ENCODE measurements at regions not wholly inside any gene's neighbourhood (a gene's known extent, or its start where the extent isn't known, plus 50 kb on each side); places are given as distances from the start of the nearest gene placed in this dataset.

DNA sequence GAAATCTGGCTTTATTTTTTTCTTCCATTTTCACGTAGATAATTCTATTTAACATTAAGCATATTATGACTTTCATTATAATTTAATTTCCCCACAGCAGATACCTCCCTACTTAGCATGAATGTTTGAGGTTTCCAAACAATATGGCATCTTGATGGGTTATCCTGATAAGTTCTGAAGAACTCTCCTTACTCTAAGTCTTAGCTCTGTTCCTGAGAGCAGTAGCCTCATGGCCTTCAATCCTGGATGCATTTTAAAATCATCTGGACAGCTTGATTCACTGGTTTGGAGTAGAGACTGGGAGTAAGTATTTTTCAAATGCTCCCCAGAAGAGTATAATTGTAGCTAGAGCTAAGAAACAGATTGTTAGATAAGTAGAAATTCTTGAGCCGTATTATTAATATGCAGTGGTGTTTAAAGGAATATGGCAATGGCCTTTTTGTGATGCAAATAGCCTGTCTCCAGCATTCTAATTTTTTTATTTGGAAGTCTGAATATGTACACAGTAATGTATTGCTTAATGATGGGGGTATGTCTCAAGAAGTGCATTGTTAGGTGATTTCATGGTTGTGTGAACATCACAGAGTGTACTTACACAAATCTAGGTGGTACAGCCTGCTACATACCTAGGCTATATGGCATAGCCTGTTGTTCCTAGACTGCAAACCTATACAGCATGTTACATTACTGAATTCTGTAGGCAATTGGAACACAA, 110.5 kb upstream of the EEF1E1 start:
- 93 to 94% methylated on average over 2 of the region's 2 CpGs for WGBS, 2 donors
- no peaks in the 10 kb centered on the region for H3K4me1 ChIP-seq (ENCODE audit: control insufficient read depth in 5 of 5, insufficient read depth in 5 of 5, low read length in 5 of 5)
- no peak for DNase-seq
- no peak for ATAC-seq (ENCODE audit: insufficient read depth, low FRiP score)
- H3K9me3 ChIP-seq (ENCODE audit: control insufficient read depth in 4 of 4, insufficient read depth in 3 of 4, low read length in 3 of 4): peaks cover 0 to 2% (median 0%) of the 10 kb centered on the region in 4 donors
- TF ChIP-seq, protein P1, sequence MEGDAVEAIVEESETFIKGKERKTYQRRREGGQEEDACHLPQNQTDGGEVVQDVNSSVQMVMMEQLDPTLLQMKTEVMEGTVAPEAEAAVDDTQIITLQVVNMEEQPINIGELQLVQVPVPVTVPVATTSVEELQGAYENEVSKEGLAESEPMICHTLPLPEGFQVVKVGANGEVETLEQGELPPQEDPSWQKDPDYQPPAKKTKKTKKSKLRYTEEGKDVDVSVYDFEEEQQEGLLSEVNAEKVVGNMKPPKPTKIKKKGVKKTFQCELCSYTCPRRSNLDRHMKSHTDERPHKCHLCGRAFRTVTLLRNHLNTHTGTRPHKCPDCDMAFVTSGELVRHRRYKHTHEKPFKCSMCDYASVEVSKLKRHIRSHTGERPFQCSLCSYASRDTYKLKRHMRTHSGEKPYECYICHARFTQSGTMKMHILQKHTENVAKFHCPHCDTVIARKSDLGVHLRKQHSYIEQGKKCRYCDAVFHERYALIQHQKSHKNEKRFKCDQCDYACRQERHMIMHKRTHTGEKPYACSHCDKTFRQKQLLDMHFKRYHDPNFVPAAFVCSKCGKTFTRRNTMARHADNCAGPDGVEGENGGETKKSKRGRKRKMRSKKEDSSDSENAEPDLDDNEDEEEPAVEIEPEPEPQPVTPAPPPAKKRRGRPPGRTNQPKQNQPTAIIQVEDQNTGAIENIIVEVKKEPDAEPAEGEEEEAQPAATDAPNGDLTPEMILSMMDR (IDR thresholded peaks at IDR 0.05; ENCODE audit: control extremely low read depth, extremely low read depth): no peak
- no peaks in the 10 kb centered on the region for H3K36me3 ChIP-seq (ENCODE audit: control insufficient read depth in 4 of 4, insufficient read depth in 4 of 4, low read length in 4 of 4)
- no peak overlapping the region for H3K27ac ChIP-seq (ENCODE audit: low read depth in 1 of 2, low read length in 1 of 2)
- H3K9ac ChIP-seq (ENCODE audit: insufficient read depth in 1 of 2, low read length in 2 of 2): no peak overlapping the region
- H3K4me3 ChIP-seq: no peak overlapping the region
- no peaks in the 10 kb centered on the region for H3K27me3 ChIP-seq (ENCODE audit: control insufficient read depth in 3 of 3, insufficient read depth in 3 of 3, low read length in 2 of 3)

DNA sequence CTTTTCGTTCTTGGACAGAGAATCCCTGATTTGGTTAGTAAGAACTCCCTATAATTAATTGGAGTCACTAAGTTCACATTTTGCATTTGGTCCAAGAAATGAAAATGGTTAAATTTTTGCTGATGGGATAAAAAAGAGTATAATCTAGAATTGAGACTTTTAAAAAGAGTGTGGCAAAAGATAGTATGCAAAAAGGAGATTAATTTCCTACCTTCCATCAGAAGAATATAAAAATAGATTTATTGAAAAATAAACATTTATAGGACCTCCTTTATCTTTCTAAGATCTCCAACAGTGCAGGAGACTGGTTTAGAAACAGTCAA, 105.5 kb upstream of the EEF1E1 start:
- H3K4me3 ChIP-seq: no peak overlapping the region
- H3K4me1 ChIP-seq (ENCODE audit: control insufficient read depth in 5 of 5, insufficient read depth in 5 of 5, low read length in 5 of 5): no peaks in the 10 kb centered on the region
- H3K9ac ChIP-seq (ENCODE audit: insufficient read depth in 1 of 2, low read length in 2 of 2): no peak overlapping the region
- no peaks in the 10 kb centered on the region for H3K27me3 ChIP-seq (ENCODE audit: control insufficient read depth in 3 of 3, insufficient read depth in 3 of 3, low read length in 2 of 3)
- no peak for DNase-seq
- no peak for ATAC-seq (ENCODE audit: insufficient read depth, low FRiP score)
- H3K27ac ChIP-seq (ENCODE audit: low read depth in 1 of 2, low read length in 1 of 2): no peak overlapping the region
- WGBS, 2 donors: 97 to 98% methylated on average over 1 of the region's 1 CpG
- TF ChIP-seq, protein P1 (IDR thresholded peaks at IDR 0.05; ENCODE audit: control extremely low read depth, extremely low read depth): no peak
- H3K36me3 ChIP-seq (ENCODE audit: control insufficient read depth in 4 of 4, insufficient read depth in 4 of 4, low read length in 4 of 4): no peaks in the 10 kb centered on the region
- H3K9me3 ChIP-seq (ENCODE audit: control insufficient read depth in 4 of 4, insufficient read depth in 3 of 4, low read length in 3 of 4): no peaks in the 10 kb centered on the region

DNA sequence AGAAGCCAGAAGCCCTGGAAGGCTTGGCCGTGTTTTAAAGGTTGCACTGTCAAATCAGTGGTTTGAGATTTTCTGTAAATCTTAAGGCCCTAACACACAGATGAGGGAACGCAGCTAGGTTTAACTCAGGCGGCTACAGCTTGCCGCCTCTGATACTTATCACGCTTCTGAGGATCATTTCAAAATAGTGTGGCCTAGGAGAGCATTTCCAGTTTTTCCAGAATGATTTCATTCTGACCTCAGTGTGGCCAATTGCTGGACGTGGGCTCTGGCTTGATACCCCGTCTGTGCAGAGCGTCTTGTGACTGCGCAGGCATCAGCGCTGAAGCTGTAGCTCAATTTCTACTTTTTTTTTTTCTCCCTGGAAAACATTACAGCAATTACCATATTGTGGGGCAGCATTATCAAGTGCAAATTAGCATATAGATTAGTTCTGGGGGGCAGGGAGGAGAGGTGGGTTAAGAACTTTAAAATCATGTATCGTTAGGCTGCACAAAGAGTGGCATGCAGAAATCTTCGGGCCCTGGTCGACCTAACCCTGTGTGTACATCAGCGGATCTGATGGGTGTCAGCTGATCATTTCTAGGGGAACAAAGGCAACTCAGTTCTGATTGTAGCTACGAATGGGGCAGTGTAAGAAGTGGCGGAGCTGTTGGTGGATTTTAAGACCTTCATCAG, 105.0 kb upstream of the EEF1E1 start:
- no peaks in the 10 kb centered on the region for H3K36me3 ChIP-seq (ENCODE audit: control insufficient read depth in 4 of 4, insufficient read depth in 4 of 4, low read length in 4 of 4)
- H3K27ac ChIP-seq (ENCODE audit: low read depth in 1 of 2, low read length in 1 of 2): no peak overlapping the region
- WGBS, 2 donors: 83% methylated on average over 16 of the region's 16 CpGs
- TF ChIP-seq, protein P1 (IDR thresholded peaks at IDR 0.05; ENCODE audit: control extremely low read depth, extremely low read depth): no peak
- H3K9ac ChIP-seq (ENCODE audit: insufficient read depth in 1 of 2, low read length in 2 of 2): no peak overlapping the region
- no peaks in the 10 kb centered on the region for H3K9me3 ChIP-seq (ENCODE audit: control insufficient read depth in 4 of 4, insufficient read depth in 3 of 4, low read length in 3 of 4)
- DNase-seq (no peak), ATAC-seq (ENCODE audit: insufficient read depth, low FRiP score) (no peak)
- H3K4me1 ChIP-seq (ENCODE audit: control insufficient read depth in 5 of 5, insufficient read depth in 5 of 5, low read length in 5 of 5): no peaks in the 10 kb centered on the region
- no peak overlapping the region for H3K4me3 ChIP-seq
- H3K27me3 ChIP-seq (ENCODE audit: control insufficient read depth in 3 of 3, insufficient read depth in 3 of 3, low read length in 2 of 3): no peaks in the 10 kb centered on the region

Data from lung (tissue), 11 donors.